GM12878 (cell line): ENCODE measurements at regions not wholly inside any gene's neighbourhood (a gene's known extent, or its start where the extent isn't known, plus 50 kb on each side); places are given as distances from the start of the nearest gene placed in this dataset.

Experiments
- ATAC-seq: fragments of 200-7000 bp; cut with Tn5 transposase; 3 replicates; pipeline ENCODE4 v1.9.1; 2020; ENCODE audit warnings: mild to moderate bottlenecking, moderate library complexity
- BruUV-seq: library from RNA; stranded (reverse); fragments of 400-500 nt; replicated peaks from 2 replicates; lab custom pipeline; 2021; lab: Mats Ljungman, UMichigan
- CTCF ChIA-PET: fragments of 300-600 bp; sonication (Branson Sonifier 250); formaldehyde crosslinking; extraction: SDS; loops from one replicate; lab custom pipeline; 2021; ENCODE audit warnings: inconsistent platforms; lab: Yijun Ruan, JAX
- POLR2A ChIA-PET: fragments of 350-600 bp; formaldehyde crosslinking; extraction: SDS; loops from one replicate; lab custom pipeline; 2021; ENCODE audit warnings: inconsistent platforms; lab: Charles Lee
- RAD21 ChIA-PET: fragments of 300-600 bp; sonication (Branson Sonifier 250); formaldehyde crosslinking; loops from one replicate; lab custom pipeline; 2023; ENCODE audit warnings: antibody characterized with exemption; ENCODE audit not compliant: unreplicated experiment; lab: Charles Lee
- SMC1A ChIA-PET: fragments of 300-600 bp; sonication (Branson Sonifier 250); formaldehyde crosslinking; loops from one replicate; lab custom pipeline; 2023; ENCODE audit not compliant: unreplicated experiment, uncharacterized antibody; lab: Charles Lee
- DNase-seq: peaks from one replicate; pipeline ENCODE4 v3.0.0-alpha.2; 2011; ENCODE audit warnings: low read depth, low spot score
- FAIRE-seq: peaks from 3 replicates; lab custom pipeline; 2011; peaks lifted over from hg19 to GRCh38; lab: Jason Lieb, UNC
- H2AFZ ChIP-seq: 2 replicates; pipeline ENCODE4 v1.6.0; 2011; ENCODE audit warnings: low read depth, low read length, control low read depth; ENCODE audit not compliant: control insufficient read depth
- H3K27ac ChIP-seq: 2 replicates; pipeline ENCODE4 v1.5.1; 2011; ENCODE audit warnings: control low read depth; ENCODE audit not compliant: control insufficient read depth, insufficient read depth
- H3K27me3 ChIP-seq, 2 experiments: replicated peaks in 1 of 2; 2 replicates each; pipeline versions ENCODE4 v1.6.0 to v1.6.1; 2011; ENCODE audit warnings: low read length in 1 of 2; ENCODE audit not compliant: control insufficient read depth in 2 of 2, insufficient read depth in 2 of 2
- H3K36me3 ChIP-seq, 2 experiments: 2 replicates each; pipeline ENCODE4 v1.5.1; 2011; ENCODE audit warnings: low read length in 1 of 2; ENCODE audit not compliant: control insufficient read depth in 2 of 2, insufficient read depth in 2 of 2
- H3K4me1 ChIP-seq: 2 replicates; pipeline ENCODE4 v1.6.1; 2011; ENCODE audit warnings: mild to moderate bottlenecking, low read length, moderate library complexity, mixed read lengths; ENCODE audit not compliant: control insufficient read depth, insufficient read depth
- H3K4me2 ChIP-seq: 2 replicates; pipeline ENCODE4 v1.6.0; 2011; ENCODE audit warnings: control low read depth; ENCODE audit not compliant: control insufficient read depth, insufficient read depth
- H3K4me3 ChIP-seq: fragments of 200-600 bp; sonication (generic); 2 replicates; pipeline ENCODE4 v1.5.1; 2016
- H3K79me2 ChIP-seq: 2 replicates; pipeline ENCODE4 v1.6.0; 2011; ENCODE audit warnings: low read length; ENCODE audit not compliant: control insufficient read depth, insufficient read depth
- H3K9ac ChIP-seq: 2 replicates; pipeline ENCODE4 v1.8.0; 2011; ENCODE audit warnings: low read length, control low read depth, mixed read lengths; ENCODE audit not compliant: control insufficient read depth, insufficient read depth
- H3K9me3 ChIP-seq: replicated peaks from 3 replicates; pipeline ENCODE4 v1.5.1; 2011; ENCODE audit warnings: mild to moderate bottlenecking, low read length; ENCODE audit not compliant: control insufficient read depth, insufficient read depth
- H4K20me1 ChIP-seq: 2 replicates; pipeline ENCODE4 v1.6.0; 2011; ENCODE audit not compliant: control insufficient read depth, insufficient read depth
- ASH2L ChIP-seq: fragments of 300-600, 200-600 bp; sonication (generic); IDR thresholded peaks from 2 replicates; pipeline ENCODE4 v1.6.1; 2017; ENCODE audit warnings: low read depth, mild to moderate bottlenecking, borderline replicate concordance
- CBFB ChIP-seq: IDR thresholded peaks from 2 replicates; pipeline ENCODE4 v1.6.1; 2016; ENCODE audit warnings: antibody characterized with exemption, low read depth
- CEBPZ ChIP-seq: fragments of 150-350 bp; IDR thresholded peaks from 2 replicates; pipeline ENCODE4 v1.6.1; 2016; ENCODE audit warnings: low read depth, low read length
- CREM ChIP-seq: IDR thresholded peaks from 2 replicates; pipeline ENCODE4 v1.6.1; 2014; ENCODE audit warnings: antibody characterized with exemption, low read depth
- ETV6 ChIP-seq, 2 experiments: fragments of 450-650 bp in 1 of 2; IDR thresholded peaks in 1 of 2; conservative IDR thresholded peaks in 1 of 2; 2 replicates each; pipeline ENCODE4 v1.6.1; 2014; ENCODE audit warnings: antibody characterized with exemption in 1 of 2, borderline replicate concordance in 1 of 2, low read depth in 1 of 2, mild to moderate bottlenecking in 1 of 2, moderate library complexity in 1 of 2
- FOXK2 ChIP-seq: fragments of 450-650 bp; IDR thresholded peaks from 2 replicates; pipeline ENCODE4 v1.6.1; 2017; ENCODE audit warnings: mild to moderate bottlenecking, moderate library complexity
- IKZF1 ChIP-seq: fragments of 450-650 bp; conservative IDR thresholded peaks from 2 replicates; pipeline ENCODE4 v1.6.1; 2017; ENCODE audit warnings: antibody characterized with exemption, mild to moderate bottlenecking
- IRF4 ChIP-seq: IDR thresholded peaks from 2 replicates; pipeline ENCODE4 v1.6.1; 2011; ENCODE audit warnings: low read depth, low read length
- MAX ChIP-seq: IDR thresholded peaks from 2 replicates; pipeline ENCODE4 v1.6.1; 2012; ENCODE audit warnings: low read depth, low read length, improper control_type of control experiment
- MXI1 ChIP-seq: fragments of 150-350 bp; IDR thresholded peaks from 2 replicates; pipeline ENCODE4 v1.6.1; 2011; ENCODE audit warnings: low read depth, mild to moderate bottlenecking, inconsistent platforms, low read length, improper control_type of control experiment
- NBN ChIP-seq: fragments of 450-650 bp; IDR thresholded peaks from 2 replicates; pipeline ENCODE4 v1.6.1; 2016
- SMARCA5 ChIP-seq: fragments of 450-650 bp; IDR thresholded peaks from 2 replicates; pipeline ENCODE4 v1.6.1; 2017; ENCODE audit warnings: mild to moderate bottlenecking
- SPI1 ChIP-seq: IDR thresholded peaks from 2 replicates; pipeline ENCODE4 v1.6.1; 2011; ENCODE audit warnings: low read depth, mild to moderate bottlenecking, low read length, moderate library complexity, borderline replicate concordance; ENCODE audit not compliant: insufficient read depth
- ZBED1 ChIP-seq: IDR thresholded peaks from 2 replicates; pipeline ENCODE4 v1.6.1; 2016; ENCODE audit warnings: borderline replicate concordance
- WGBS: methylation state at CpG from one replicate; pipeline ENCODE4 v1.1.6; 2016; ENCODE audit warnings: low lambda C conversion rate; ENCODE audit not compliant: insufficient replicate concordance, insufficient coverage; ENCODE audit errors: missing lambda C conversion rate; 5-methylcytosine and 5-hydroxymethylcytosine counted together
- in situ Hi-C: fragments of 300-500 bp; cut with MboI; formaldehyde crosslinking; loops from 9 replicates; pipeline ENCODE4 v1.14.3; 2018; ENCODE audit warnings: mixed read lengths
- intact Hi-C: fragments of 100-400 bp; cut with micrococcal nuclease; formaldehyde crosslinking; loops from one replicate; pipeline ENCODE4 v1.14.2; 2022; ENCODE audit not compliant: unreplicated experiment
- TF ChIP-seq, protein P1 (sequence below): fragments of 450-650 bp; conservative IDR thresholded peaks from 2 replicates; pipeline ENCODE4 v1.6.1; 2017; ENCODE audit warnings: mild to moderate bottlenecking, moderate library complexity

- BruUV-seq = no TSS peak
- no peaks in the 10 kb centered on the region for H3K36me3 ChIP-seq
- TF ChIP-seq IKZF1 (no peak), ZBED1 (no peak), FOXK2 (no peak), CREM (no peak), IRF4 (no peak), ETV6 (conservative IDR thresholded peaks at IDR 0.05 in 1 of 2, IDR thresholded peaks at IDR 0.05 in 1 of 2; ENCODE audit: borderline replicate concordance in 1 of 2, low read depth in 1 of 2) (no peak), CEBPZ (no peak), SPI1 (no peak), MXI1 (no peak), SMARCA5 (no peak), CBFB (no peak), NBN (no peak), ASH2L (no peak), MAX (no peak)
- TF ChIP-seq, protein P1, sequence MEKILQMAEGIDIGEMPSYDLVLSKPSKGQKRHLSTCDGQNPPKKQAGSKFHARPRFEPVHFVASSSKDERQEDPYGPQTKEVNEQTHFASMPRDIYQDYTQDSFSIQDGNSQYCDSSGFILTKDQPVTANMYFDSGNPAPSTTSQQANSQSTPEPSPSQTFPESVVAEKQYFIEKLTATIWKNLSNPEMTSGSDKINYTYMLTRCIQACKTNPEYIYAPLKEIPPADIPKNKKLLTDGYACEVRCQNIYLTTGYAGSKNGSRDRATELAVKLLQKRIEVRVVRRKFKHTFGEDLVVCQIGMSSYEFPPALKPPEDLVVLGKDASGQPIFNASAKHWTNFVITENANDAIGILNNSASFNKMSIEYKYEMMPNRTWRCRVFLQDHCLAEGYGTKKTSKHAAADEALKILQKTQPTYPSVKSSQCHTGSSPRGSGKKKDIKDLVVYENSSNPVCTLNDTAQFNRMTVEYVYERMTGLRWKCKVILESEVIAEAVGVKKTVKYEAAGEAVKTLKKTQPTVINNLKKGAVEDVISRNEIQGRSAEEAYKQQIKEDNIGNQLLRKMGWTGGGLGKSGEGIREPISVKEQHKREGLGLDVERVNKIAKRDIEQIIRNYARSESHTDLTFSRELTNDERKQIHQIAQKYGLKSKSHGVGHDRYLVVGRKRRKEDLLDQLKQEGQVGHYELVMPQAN = no peak
- H3K9ac ChIP-seq = no peak overlapping the region
- H3K27ac ChIP-seq = no peak overlapping the region
- no peak overlapping the region for H3K4me3 ChIP-seq
- ChIA-PET RAD21 (no interaction called here), CTCF (interaction anchor here (3.2 kb wide), 1 partner anchor 9 kb away, joined by 12 read pairs; no protein-coding TSS in a partner anchor), POLR2A (no interaction called here), SMC1A (no interaction called here)
- H4K20me1 ChIP-seq = no peaks in the 10 kb centered on the region
- intact Hi-C loops = no loop called here
- H3K27me3 ChIP-seq = no peaks in the 10 kb centered on the region
- 4% methylated on average over 1 of the region's 1 CpG for WGBS
- DNase-seq (no peak), FAIRE-seq (no peak), ATAC-seq (no peak)
- in situ Hi-C loops = no loop called here
- H3K4me2 ChIP-seq = no peak overlapping the region
- H3K79me2 ChIP-seq = no peaks in the 10 kb centered on the region
- no peaks in the 10 kb centered on the region for H3K4me1 ChIP-seq
- no peaks in the 10 kb centered on the region for H3K9me3 ChIP-seq
- H2AFZ ChIP-seq = no peak overlapping the region
These were observed 621.7 kb downstream of the KCNJ3 start for GRCh38 chr2:155320236-155320635.
